Peyer's patch (tissue), 4 donors: ENCODE measurements at regions not wholly inside any gene's neighbourhood (a gene's known extent, or its start where the extent isn't known, plus 50 kb on each side); places are given as distances from the start of the nearest gene placed in this dataset.

ENCODE experiments used
- DNase-seq, 3 donors: peaks; one replicate each; pipeline ENCODE4 v3.0.0-alpha.2; 2017 to 2019
- H3K27ac ChIP-seq, 4 donors: fragments of 200-600 bp; sonication (generic); one replicate each; pipeline ENCODE4 v1.5.1; 2016 to 2019
- H3K27me3 ChIP-seq, 2 donors: fragments of 200-600 bp; sonication (generic); one replicate each; pipeline ENCODE4 v1.5.1; 2019
- H3K36me3 ChIP-seq, 3 donors: fragments of 200-600 bp; sonication (generic); one replicate each; pipeline ENCODE4 v1.5.1; 2016 to 2019
- H3K4me1 ChIP-seq, 4 donors: fragments of 200-600 bp; sonication (generic); one replicate each; pipeline ENCODE4 v1.5.1; 2016 to 2019
- H3K4me3 ChIP-seq, 4 donors: fragments of 200-600 bp; sonication (generic); 1 replicate in 3 of 4; 2 replicates in 1 of 4; pipeline ENCODE4 v1.5.1; 2016 to 2019; ENCODE audit warnings: mild to moderate bottlenecking in 1 of 4
- H3K9me3 ChIP-seq, 4 donors: fragments of 200-600 bp; sonication (generic); one replicate each; pipeline ENCODE4 v1.5.1; 2016 to 2019; ENCODE audit warnings: mild to moderate bottlenecking in 1 of 4
- CTCF ChIP-seq, 6 experiments: fragments of 450-650 bp in 4 of 6; fragments of 200-600 bp in 2 of 6; sonication (generic) in 1 of 6; IDR thresholded peaks; one replicate each; pipeline ENCODE4 v1.5.1; 2017 to 2019; ENCODE audit warnings: antibody characterized with exemption in 6 of 6, mild to moderate bottlenecking in 3 of 6, moderate library complexity in 1 of 6
- POLR2A ChIP-seq, 2 donors: fragments of 450-650 bp; IDR thresholded peaks; one replicate each; pipeline ENCODE4 v1.5.1; 2017; ENCODE audit warnings: antibody characterized with exemption in 2 of 2, mild to moderate bottlenecking in 2 of 2, moderate library complexity in 2 of 2

GRCh38 chr7:21173436-21173835, 254.4 kb upstream of the SP4 start:
- no peak for DNase-seq

GRCh38 chr7:21175714-21176113, 252.2 kb upstream of the SP4 start:
- no peak for DNase-seq
- Histone ChIP-seq H3K36me3 (no peaks in the 10 kb centered on the region), H3K27ac (no peak overlapping the region), H3K4me1 (no peaks in the 10 kb centered on the region), H3K4me3 (no peak overlapping the region), H3K27me3 (no peaks in the 10 kb centered on the region), H3K9me3 (no peaks in the 10 kb centered on the region)
- TF ChIP-seq POLR2A (IDR thresholded peaks at IDR 0.05) (no peak), CTCF (IDR thresholded peaks at IDR 0.05) (no peak)

More at GRCh38 chr7:21173436-21173835, 254.4 kb upstream of the SP4 start:
- Histone ChIP-seq H3K4me1 (no peaks in the 10 kb centered on the region), H3K27ac (no peak overlapping the region), H3K27me3 (no peaks in the 10 kb centered on the region), H3K4me3 (no peak overlapping the region), H3K36me3 (no peaks in the 10 kb centered on the region), H3K9me3 (no peaks in the 10 kb centered on the region)
- TF ChIP-seq POLR2A (IDR thresholded peaks at IDR 0.05) (no peak), CTCF (IDR thresholded peaks at IDR 0.05) (no peak)

GRCh38 chr7:21184942-21185652, 242.8 kb upstream of the SP4 start:
- Histone ChIP-seq H3K4me1 (no peaks in the 10 kb centered on the region), H3K36me3 (no peaks in the 10 kb centered on the region), H3K27ac (no peak overlapping the region), H3K27me3 (no peaks in the 10 kb centered on the region), H3K9me3 (no peaks in the 10 kb centered on the region), H3K4me3 (no peak overlapping the region)
- DNase-seq: no peak
- no peak for TF ChIP-seq POLR2A (IDR thresholded peaks at IDR 0.05)
- no peak for TF ChIP-seq CTCF (IDR thresholded peaks at IDR 0.05)

GRCh38 chr7:21185653-21186265, 242.1 kb upstream of the SP4 start:
- no peaks in the 10 kb centered on the region for H3K9me3 ChIP-seq
- no peaks in the 10 kb centered on the region for H3K4me1 ChIP-seq
- no peak for DNase-seq
- H3K27me3 ChIP-seq: no peaks in the 10 kb centered on the region
- H3K36me3 ChIP-seq: no peaks in the 10 kb centered on the region
- H3K4me3 ChIP-seq: no peak overlapping the region
- no peak overlapping the region for H3K27ac ChIP-seq
- TF ChIP-seq POLR2A (IDR thresholded peaks at IDR 0.05): no peak
- no peak for TF ChIP-seq CTCF (IDR thresholded peaks at IDR 0.05)

- H3K27ac ChIP-seq: no peak overlapping the region
- no peak for DNase-seq
- no peak for TF ChIP-seq CTCF (IDR thresholded peaks at IDR 0.05)
- TF ChIP-seq POLR2A (IDR thresholded peaks at IDR 0.05): no peak
These were observed 236.4 kb upstream of the SP4 start for GRCh38 chr7:21191321-21192073.

More at GRCh38 chr7:21191321-21192073, 236.4 kb upstream of the SP4 start:
- Histone ChIP-seq H3K4me1 (no peaks in the 10 kb centered on the region), H3K36me3 (no peaks in the 10 kb centered on the region), H3K4me3 (no peak overlapping the region), H3K9me3 (no peaks in the 10 kb centered on the region), H3K27me3 (no peaks in the 10 kb centered on the region)
